ENCODE measurements at regions not wholly inside any gene's neighbourhood (a gene's known extent, or its start where the extent isn't known, plus 50 kb on each side); places are given as distances from the start of the nearest gene placed in this dataset.
"Not testable (repeated sequence)": the region's sequence is repeated elsewhere in the genome, so short reads cannot be mapped to it uniquely, and the experiment has no call there.

- no peak for DNase-seq
These were observed 159.0 kb upstream of the KCNJ15 start for GRCh38 chr21:38097789-38098188.

GRCh38 chr21:38112219-38112789, 144.5 kb upstream of the KCNJ15 start:
- DNase-seq, result no peak

DNA sequence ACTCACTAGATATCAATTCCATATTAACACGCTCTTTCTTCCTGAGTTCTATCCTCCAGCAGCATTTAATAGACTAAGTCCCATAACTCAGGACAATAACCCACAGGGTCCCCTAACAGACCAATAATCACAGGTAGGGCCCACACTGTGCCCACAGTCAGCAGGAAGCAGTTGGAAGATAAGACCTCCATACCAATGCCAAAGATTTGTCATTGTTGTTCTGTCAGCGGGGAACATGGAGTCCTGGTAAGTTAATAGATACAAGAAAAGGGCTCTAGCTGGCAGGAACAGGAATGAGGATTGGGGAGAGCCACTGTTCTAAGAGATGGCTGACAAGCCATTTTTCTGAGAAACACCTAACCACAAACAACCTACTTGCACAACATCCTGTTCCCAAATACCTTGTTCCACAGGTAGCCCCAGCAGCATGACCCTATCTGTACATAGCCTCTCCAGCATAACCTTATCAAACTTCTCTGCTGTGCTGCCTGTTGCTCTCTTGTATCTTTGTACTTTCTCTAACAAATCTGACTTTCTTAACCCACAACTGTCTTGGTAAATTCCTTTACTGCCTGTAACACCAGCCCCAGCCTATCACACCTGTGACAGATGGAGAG, 142.0 kb upstream of the KCNJ15 start:
- no peak for DNase-seq

DNA sequence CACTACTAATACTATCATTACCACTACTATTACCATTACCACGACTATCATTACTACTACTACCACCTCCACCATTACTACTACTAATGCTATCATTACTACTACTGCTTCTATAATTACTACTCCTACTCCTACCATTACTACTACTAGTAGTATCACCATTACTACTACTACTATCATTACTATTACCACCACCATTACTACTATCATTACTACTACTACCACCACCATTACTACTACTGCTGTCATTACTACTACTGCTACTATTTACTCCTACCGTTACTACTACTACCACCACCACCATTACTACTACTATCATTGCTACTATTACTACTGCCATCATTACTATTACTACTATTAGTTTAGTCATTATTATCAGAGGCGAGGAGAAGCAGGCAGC, 140.9 kb upstream of the KCNJ15 start:
- no peak for DNase-seq

DNA sequence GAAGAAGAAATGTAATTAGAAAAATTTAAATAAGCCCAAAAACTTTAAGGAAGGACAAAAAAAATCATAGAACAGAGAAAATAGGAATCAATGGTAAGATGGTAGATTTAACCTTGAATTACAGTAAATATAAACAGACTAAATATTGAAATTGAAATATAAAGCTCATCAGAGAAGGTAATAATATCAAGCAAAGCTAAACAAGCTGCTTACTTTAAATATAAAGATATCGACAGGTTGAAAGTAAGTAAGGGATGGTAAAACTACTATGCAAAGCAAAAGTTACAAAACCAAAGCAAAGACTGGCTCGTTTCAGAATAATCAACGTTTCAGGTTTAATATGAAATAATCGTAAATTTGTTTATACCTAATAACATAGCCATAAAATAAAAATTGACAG, 137.0 kb upstream of the KCNJ15 start:
- DNase-seq, result no peak

- DNase-seq, result not testable (repeated sequence)
These were observed 136.2 kb upstream of the KCNJ15 start for GRCh38 chr21:38120679-38120983.

GRCh38 chr21:38120984-38121855, 135.6 kb upstream of the KCNJ15 start:
- DNase-seq, result no peak

GRCh38 chr21:38121888-38122720, 134.7 kb upstream of the KCNJ15 start:
- DNase-seq, result no peak

DNA sequence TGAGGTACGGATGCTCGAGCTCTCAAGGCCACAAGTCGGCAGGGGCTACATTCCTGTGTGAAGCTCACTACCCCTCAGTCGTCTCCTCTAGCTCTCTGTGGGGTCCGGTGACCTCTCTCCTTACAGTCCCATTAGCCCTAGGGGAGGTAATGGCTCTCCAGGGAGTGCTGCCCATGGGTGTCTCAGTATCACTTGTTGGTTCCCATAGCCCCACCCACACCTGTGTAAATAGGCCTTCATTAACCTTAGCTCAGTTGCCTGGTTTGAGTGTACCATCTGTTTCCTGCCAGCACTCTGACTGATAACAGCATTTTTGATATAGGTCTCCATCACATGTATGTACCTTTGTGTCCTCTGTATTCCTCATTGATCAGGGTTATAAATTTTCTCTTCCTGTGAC, 133.2 kb upstream of the KCNJ15 start:
- DNase-seq, result no peak

DNA sequence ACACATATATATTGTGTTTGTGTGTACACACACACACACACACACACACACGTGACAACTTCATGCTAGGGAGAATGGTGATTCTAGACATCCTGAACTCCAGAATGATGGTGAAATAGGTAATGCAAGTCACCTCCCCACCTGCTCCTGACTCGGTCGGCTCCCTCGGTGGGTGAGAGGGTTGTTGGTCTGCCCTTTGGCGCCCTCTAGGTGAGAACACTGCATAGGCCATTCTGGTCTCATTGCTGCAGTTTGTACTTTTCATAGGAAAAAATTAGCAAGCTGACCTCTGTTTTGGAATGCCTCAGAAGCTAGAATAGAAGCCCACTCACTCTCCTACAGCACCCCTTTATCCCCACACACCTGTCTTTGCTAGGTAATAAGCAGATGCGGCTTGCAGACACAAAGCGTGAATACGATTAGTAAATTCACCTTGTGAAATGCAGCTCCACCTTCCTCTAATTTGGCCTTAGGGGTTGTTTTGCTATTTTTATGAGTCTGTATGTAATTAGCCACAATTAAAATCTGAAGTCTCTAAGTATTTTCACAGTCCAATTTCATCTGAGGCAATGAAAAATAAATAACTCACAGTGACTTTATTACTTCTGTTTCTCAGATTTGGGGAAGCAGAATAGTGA, 130.0 kb upstream of the KCNJ15 start:
- peak in 26 of 51 donors; percentile 2 to 53 (median 14) for DNase-seq

GRCh38 chr21:38129711-38130110, 127.1 kb upstream of the KCNJ15 start:
- no peak for DNase-seq

DNA sequence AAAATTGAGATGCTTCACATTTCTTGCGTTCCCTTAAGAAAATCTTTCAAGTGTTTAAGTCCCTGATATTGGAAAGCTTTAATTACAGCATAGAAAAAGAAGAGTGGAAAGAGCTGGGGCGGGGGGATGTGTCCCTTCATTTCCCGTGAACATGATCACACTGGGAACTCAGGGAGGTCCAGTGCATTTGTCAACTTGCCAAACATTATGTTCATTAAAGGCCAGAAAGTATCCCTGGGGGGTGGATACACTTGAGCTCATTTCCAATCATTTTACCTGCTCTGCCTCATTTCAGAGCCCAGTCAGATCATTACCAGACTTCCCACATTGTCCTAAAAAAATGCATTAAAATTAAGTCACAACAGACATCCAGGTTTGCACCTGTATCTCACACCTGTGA, 123.6 kb upstream of the KCNJ15 start:
- DNase-seq, result no peak

GRCh38 chr21:38134084-38134873, 122.5 kb upstream of the KCNJ15 start:
- DNase-seq, result no peak

GRCh38 chr21:38136201-38136600, 120.6 kb upstream of the KCNJ15 start:
- DNase-seq, result no peak

DNA sequence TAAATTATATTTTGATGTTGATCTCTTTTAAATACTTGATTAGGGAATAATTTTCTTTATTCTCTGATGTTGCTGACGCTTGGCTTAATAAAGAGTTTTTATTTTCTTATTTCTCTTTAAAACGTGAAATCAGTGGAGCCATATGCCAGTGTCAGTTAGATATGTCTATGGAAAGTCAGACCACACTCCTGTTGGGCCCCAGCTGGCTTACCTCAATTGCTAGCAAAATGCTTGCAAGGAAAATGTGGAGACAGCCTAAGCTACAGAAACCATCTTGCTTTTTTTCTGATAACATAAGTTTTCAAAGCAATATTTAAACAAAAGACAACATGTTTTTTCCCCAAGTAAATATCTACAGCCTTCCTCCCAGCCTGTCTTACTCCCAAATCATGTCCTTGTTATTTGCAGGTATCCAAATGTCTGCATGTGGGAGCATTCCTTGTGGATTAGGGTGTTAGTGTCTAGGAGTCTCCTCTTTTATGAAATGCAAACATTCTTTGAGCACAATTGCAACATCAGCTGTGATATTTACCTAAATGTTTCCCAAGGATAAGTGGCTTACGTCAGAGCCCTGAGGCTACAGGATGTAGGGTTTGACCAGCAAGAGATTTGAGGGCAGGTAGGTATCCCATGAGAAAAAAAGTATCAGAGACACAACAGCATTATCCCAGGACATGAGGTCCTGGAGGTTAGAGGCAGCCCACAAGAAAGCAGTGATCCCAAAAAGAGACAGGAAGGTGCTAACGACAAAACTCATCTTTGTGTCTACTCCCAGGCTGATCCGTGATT, 117.2 kb upstream of the KCNJ15 start:
- DNase-seq, result no peak

DNA sequence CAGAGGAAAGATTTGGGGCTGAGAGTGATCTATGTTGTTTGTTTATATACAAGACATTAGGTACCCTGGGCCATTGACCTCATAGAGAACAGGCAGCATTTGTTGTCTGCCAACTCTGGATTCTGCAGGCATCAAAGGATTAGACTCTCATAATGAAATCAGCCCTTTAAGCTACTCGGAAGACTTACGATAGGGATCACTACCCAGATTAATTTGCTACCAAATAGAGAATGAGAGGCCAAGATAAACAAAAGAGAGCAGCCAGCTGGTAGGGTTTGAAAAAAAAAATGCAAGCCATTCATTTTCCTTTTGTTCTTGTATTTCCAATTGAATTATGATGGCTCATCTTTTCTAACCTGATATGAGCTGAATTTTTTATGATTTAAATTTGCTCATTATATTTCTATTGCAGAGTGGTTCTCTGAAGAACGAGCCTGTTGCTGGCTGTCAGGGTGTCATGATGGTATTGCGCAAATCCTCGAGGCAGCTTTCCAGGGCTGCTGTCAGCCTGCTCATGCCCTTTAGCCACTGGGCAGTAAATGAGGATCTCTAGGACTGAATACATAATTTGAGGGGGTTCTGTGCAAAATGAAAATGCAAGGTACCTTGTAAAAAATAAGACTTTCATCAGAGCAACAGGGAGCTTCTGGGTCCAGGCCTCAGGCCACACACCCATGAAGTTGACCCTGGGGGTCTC, 116.4 kb upstream of the KCNJ15 start:
- peak in 21 of 51 donors; percentile 1 to 33 (median 3) for DNase-seq

- DNase-seq, result no peak
These were observed 114.6 kb upstream of the KCNJ15 start for GRCh38 chr21:38142224-38142623.

GRCh38 chr21:38144193-38144592, 112.6 kb upstream of the KCNJ15 start:
- no peak for DNase-seq

DNA sequence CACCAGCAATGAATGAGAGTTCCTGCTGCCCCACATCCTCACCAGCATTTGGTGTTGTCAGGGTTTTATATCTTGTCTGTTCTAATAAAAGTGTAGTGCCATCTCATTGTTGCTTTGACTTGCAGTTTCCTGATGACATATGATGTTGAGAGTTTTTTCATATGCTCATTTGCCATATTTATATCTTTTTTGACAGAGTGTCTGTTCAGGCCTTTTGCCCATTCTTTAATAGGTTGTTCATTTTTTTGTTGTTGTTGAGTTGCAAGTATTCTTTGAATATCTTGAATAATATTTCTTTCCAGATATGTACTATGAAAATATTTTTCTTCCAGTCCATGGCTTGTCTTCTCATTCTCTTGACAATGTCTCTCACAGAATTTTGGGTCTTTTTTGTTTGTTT, 111.7 kb upstream of the KCNJ15 start:
- no peak for DNase-seq
